ENCODE measurements at regions not wholly inside any gene's neighbourhood (a gene's known extent, or its start where the extent isn't known, plus 50 kb on each side); places are given as distances from the start of the nearest gene placed in this dataset.

GRCh38 chr6:19427548-19427947 is 409.6 kb upstream of the ID4 start:
- DNase-seq = no peak

GRCh38 chr6:19432966-19433498 is 404.1 kb upstream of the ID4 start:
- DNase-seq = no peak

- no peak for DNase-seq
Observed at GRCh38 chr6:19434065-19434464, 403.1 kb upstream of the ID4 start.

- no peak for DNase-seq
Observed at GRCh38 chr6:19435755-19436154, 401.4 kb upstream of the ID4 start.

DNA sequence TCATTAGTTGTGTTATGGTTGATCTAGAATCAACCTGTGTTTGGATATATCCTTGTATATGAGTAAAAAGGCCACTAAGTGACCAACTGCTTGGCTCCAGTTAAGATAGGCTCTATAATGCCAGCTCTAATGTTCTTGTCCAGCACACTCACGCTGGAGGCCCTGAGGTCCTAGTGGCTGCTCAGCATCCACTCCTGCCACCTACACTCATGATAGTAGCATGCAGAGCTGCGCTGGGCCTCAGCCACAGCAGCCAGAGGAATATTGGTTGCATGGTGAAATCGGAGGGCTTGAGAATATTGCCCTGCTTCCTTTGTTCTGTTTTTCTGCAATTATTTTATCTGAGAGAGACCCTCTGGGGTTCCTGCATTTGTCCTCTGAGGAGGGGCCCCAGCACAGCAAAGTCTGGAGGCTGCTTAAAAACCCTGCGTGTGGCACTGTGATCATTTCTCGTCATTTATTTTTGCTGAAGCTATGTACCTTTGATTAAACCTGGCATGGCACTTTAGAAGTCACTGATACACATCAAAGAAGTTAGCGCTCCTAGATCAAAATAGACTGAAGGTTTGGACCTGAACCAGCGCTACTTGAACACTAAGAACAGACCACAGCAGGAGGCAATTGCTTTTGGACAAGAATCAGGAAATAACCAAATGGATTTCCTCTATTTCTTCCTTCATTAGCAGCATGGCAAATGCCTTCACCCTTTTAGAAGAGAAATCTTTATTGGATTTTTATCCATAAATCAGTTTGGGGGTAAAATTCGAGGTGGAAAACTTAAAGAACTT is 398.4 kb upstream of the ID4 start:
- DNase-seq = no peak

DNA sequence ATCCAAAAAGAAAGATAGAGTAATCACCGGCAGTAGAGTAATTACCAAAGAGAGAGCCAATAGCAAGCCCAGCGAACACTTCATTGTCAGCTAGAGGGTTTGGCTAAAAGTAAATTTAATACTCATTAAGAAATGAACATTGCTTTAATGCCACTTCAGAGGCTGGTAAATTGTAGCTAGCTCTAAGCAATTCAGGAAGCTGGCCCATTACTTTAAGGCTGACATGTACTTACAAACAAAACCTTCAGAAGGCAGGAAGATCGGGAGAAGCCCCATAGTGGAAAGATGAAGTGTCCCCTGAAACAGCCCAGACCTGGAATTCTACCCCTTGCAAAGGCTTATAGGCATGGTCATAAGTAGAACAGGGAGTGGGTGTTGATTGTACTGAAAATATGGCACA is 396.6 kb upstream of the ID4 start:
- no peak for DNase-seq

DNA sequence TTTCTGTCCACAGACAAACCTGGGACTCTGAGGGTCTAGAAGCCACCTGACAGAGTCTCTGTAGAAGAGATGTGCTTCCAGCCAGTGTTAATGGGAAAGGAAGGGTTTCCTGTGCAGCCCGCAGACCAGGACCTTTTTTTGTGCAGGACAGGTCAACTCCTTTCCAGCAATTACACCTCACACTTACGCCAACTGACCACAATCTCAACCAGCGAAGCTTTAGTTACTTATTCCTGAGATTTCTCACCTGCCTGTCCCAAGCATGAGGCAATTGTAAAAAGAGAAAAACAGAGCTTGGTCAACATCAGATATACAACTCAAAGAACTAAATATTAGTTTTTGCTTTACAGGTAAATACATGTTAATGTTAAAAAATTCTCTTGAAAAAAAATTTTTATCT is 393.8 kb upstream of the ID4 start:
- no peak for DNase-seq

DNA sequence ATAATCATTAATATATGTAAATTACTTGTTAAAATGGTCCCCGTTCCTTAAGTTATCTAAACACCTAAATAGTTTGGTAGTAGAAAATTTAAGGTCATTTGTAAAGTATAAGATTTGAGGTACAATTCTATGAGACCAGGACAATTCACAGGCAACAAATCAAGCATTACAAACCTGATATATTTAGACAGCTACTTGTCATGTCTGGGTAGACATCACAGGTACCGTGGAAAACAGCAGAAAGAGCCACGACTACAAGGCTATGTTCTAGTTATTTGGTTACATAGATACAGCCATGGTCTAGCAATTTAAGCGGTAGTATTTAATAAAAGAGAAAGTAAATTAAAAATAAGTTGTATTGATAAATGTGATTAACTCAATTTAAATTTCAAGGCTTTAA is 393.1 kb upstream of the ID4 start:
- DNase-seq = no peak

- DNase-seq = no peak
Observed at GRCh38 chr6:19444481-19444880, 392.7 kb upstream of the ID4 start.

DNA sequence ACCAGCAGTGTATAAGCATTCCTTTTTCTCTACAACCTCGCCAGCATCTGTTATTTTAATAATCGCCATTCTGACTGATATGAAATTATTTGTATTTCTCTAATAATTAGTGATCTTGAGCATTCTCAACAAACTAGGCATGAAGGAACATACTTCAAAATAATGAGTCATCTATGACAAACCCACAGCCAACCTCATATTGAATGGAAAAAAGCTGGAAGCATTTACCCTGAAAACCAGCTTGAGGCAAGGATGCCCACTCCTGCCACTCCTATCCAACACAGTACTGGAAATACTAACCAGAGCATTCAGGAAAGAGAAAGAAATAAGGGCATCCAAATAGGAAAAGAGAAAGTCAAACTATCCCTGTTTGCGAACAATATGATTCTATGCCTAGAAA is 390.6 kb upstream of the ID4 start:
- DNase-seq = no peak

- no peak for DNase-seq
Observed at GRCh38 chr6:19450651-19451050, 386.5 kb upstream of the ID4 start.

DNA sequence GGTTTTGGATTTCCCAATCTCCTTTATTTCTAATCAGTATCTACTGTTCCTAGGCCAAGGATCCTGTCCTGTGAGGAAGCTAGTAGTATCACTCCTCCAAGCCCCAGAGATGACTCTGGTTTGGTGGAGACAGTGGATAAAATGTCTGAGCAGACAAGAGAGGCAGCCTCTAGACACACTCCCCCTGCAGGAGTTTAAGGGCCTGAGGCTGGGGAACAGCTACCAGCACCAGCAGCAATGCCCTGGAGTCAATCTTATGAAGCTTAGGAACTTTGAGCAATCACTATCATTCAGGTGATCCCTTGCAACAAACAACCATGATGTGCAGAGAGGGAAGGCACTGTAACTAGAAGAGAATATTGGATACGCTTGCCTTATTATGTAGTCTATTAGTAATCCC is 384.7 kb upstream of the ID4 start:
- no peak for DNase-seq

DNA sequence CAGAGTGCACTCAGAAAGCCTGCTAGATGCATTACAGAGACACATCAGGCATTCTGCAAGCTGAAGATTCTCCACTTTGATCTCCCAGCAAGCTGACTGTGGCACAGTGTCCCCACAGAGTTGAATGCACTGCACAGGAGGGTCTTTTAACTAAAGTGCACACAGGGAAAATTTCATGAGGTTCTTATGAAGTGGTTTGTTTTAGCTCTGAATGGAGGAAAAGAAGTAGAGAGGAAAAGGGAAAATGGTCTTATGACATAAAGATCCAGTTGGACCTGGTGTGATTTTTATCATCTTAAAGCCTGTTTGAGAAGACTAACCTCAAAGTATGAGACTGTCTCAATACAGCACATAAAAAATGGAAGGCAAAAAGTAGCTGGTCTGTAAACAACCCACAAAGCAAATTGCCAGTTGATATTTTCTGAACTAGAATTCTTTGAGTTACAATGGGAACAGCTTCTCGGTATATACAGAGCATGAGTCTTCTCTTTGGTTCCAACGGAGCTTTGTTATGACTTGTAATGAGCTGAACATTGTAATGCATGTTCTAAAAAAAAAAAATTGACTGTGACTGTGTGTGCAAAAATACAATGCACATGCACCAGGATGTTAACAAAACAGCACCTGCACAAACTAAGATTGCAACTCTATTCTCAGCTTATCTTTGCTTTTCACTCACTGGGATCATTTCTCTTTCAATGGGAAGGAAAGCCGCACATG is 383.0 kb upstream of the ID4 start:
- DNase-seq = no peak

DNA sequence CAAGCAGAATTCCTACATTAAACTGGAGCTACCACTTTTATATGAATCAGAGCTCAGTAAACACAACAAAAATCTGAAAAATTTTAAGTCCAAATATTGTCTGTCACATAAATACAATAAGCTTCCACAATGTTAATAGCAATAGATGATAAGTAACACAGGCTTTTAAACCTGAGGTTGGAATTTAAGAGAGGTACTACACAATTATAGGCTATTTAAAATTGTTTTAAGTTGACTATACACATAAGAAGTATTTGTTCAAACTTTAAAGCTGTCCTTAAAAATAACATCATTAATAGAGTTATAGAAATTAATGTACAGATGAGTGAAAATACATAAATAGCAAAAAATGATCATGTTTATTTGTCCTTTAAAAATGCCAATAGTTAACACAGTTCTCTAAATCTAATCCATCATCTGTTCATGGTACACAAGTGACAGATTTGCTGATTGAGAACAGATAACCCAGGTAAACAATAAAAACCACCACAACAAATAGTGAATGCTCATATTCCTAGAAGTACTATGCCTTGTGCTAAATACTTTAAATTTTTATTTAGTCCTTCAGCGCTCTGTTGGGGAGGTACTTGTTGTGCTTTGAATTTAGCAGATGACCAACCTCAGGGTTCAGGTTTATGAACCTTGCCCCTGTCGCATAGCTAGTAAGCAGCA is 382.3 kb upstream of the ID4 start:
- DNase-seq = no peak

DNA sequence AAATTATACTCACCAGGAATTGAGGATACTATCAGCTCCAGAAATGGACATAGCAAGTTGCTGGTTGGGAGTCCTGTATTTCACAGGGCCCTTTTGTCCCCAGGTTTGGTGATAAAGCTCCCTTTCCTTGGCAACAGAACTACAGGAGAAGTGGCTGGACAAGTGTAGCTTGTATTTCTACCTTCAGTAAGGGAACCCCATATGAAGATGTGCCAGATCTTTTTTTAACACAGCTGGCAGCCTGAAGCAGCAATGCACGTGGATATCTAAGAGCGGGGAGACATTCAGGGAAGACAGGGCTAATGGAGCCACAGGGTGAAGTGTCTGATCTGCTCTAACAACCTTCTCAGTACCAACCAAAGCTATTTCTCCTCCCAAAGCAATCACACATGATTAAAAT is 373.9 kb upstream of the ID4 start:
- DNase-seq = no peak

GRCh38 chr6:19463925-19464324 is 373.2 kb upstream of the ID4 start:
- DNase-seq = no peak

- DNase-seq = no peak
Observed at GRCh38 chr6:19465256-19465655, 371.9 kb upstream of the ID4 start.

DNA sequence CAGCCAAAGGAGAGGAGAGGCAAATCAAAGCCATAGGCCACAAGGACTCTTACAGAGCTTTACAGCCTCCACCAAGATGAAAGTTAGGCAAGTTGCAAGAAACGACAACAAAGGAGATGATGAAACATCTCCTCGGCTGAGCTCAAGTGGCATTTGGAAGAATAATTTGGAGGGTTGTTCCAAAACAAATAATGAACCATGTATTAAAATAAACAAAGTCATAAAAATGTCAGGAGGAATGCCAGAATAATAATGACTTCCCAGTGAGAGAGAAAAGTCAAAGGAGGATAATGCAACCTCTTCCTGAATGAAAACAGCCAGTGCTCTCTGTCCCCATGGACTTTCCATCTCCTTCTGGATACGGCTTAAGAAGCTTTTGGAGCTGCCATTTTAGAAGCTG is 371.4 kb upstream of the ID4 start:
- DNase-seq = no peak

GRCh38 chr6:19470333-19470732 is 366.8 kb upstream of the ID4 start:
- DNase-seq = no peak

DNA sequence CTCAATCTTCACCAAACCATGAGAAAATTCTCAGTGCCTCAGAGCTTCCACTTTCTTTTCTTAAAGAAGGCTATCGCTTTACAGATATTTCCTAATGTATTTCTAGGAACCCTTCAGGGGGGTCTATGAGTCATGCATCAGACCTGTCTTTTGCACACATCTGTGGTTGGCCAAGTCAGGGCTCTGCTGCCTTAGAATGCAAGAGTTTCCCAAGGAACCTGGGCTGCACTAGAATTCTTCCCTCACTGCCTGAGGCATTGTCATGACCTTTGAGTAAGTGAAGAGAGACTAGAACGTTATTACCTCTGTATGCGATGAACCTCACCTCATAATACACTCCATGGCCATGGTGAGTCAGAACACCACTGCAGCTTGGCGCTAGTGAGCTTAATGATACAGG is 365.0 kb upstream of the ID4 start:
- no peak for DNase-seq

DNA sequence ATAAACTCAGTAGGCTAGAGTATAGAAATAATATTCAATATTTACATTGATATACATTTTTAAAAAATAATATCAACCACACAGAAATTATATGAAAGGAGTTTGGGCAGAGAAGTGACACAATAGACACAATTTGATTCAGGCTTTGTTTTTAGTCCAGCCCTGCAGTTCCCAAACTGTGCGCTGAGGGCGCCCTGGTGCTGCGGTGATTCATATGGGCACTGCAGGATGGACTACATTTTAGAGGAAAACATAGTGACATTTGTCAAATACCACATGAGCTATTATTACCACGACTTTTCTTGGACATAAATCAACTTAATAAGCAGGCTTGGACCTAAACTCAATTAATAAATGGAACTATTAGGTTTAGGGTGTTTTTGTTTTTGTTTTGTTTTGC is 364.3 kb upstream of the ID4 start:
- no peak for DNase-seq

DNA sequence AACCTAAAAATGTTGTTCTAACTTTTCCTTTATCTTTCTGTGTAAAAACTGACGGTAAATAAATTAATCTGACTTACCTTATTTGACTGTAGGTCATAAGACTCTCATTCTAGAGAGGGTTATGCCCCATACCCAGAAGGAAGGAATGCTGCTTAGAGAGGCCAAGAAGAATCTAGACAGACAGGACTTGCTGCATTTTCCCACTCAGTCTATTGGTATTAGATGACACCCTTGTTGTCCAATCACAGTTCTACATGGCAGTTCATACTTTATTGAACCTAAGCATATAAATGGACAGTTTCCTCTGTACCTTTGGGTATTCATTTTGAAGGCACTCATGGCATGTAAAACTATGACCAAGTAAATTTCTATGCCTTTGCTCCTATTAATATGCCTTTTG is 359.6 kb upstream of the ID4 start:
- DNase-seq = no peak

- DNase-seq = no peak
Observed at GRCh38 chr6:19478273-19478672, 358.9 kb upstream of the ID4 start.

- DNase-seq = no peak
Observed at GRCh38 chr6:19478992-19479391, 358.2 kb upstream of the ID4 start.

Measured in stimulated activated CD4-positive, alpha-beta T cell treated with anti-CD3 and anti-CD28 coated beads, Interleukin-1b, Interleukin-23, amount 100 ng/mL, for 48 hours (primary cell).